Body of pancreas (tissue), 4 donors: ENCODE measurements at regions not wholly inside any gene's neighbourhood (a gene's known extent, or its start where the extent isn't known, plus 50 kb on each side); places are given as distances from the start of the nearest gene placed in this dataset.

Experiments
- POLR2A ChIP-seq, 3 donors: fragments of 450-650 bp; IDR thresholded peaks; one replicate each; pipeline ENCODE4 v1.6.1; 2016; ENCODE audit warnings: antibody characterized with exemption in 3 of 3, mild to moderate bottlenecking in 2 of 3
- TF ChIP-seq, protein P1 (sequence below), 7 experiments: fragments of 450-650 bp in 4 of 7; fragments of 200-600 bp in 3 of 7; sonication (generic) in 3 of 7; IDR thresholded peaks; one replicate each; pipeline ENCODE4 v1.5.1; 2016 to 2019; ENCODE audit warnings: antibody characterized with exemption in 7 of 7

DNA sequence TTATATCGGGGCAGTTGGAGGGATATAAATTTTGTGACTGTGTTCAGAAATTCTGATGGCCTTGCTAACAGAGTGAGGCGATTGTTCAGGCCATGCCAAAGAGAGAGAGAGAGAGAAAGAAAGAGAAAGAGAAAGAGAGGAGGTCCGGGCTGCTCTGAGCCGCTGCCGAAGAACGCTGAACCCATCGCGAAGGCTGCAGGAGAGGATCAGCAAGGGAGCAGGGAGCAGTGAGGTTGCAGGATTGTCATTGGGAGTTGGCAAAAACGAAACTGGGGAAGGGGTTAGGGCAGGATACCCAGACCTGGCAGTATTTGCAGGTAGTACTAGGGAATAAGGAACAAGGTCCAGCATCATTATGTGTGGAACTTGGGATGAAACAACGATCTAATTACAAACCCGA lies 537.1 kb downstream of the INSC start:
- TF ChIP-seq POLR2A (IDR thresholded peaks at IDR 0.05): no peak
- TF ChIP-seq, protein P1, sequence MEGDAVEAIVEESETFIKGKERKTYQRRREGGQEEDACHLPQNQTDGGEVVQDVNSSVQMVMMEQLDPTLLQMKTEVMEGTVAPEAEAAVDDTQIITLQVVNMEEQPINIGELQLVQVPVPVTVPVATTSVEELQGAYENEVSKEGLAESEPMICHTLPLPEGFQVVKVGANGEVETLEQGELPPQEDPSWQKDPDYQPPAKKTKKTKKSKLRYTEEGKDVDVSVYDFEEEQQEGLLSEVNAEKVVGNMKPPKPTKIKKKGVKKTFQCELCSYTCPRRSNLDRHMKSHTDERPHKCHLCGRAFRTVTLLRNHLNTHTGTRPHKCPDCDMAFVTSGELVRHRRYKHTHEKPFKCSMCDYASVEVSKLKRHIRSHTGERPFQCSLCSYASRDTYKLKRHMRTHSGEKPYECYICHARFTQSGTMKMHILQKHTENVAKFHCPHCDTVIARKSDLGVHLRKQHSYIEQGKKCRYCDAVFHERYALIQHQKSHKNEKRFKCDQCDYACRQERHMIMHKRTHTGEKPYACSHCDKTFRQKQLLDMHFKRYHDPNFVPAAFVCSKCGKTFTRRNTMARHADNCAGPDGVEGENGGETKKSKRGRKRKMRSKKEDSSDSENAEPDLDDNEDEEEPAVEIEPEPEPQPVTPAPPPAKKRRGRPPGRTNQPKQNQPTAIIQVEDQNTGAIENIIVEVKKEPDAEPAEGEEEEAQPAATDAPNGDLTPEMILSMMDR (IDR thresholded peaks at IDR 0.05): no peak
